ENCODE measurements at regions not wholly inside any gene's neighbourhood (a gene's known extent, or its start where the extent isn't known, plus 50 kb on each side); places are given as distances from the start of the nearest gene placed in this dataset.

- H3K4me1 ChIP-seq (ENCODE audit: control insufficient read depth, extremely low read depth, insufficient read depth, low read length) = no peaks in the 10 kb centered on the region
- H3K27ac ChIP-seq (ENCODE audit: insufficient read depth, low read depth, low read length) = no peak overlapping the region
- CTCF ChIA-PET = no interaction called here
- H3K4me2 ChIP-seq (ENCODE audit: insufficient read depth, low read length) = no peak overlapping the region
- DNase-seq (ENCODE audit: low read depth, low spot score) = no peak
- peaks cover 2% of the 10 kb centered on the region for H3K9me3 ChIP-seq (replicated peaks; ENCODE audit: control insufficient read depth, insufficient read depth, low read length)
- TF ChIP-seq CTCF (IDR thresholded peaks at IDR 0.05; ENCODE audit: extremely low read depth in 1 of 2, insufficient read depth in 1 of 2, low read depth in 1 of 2, low read length in 2 of 2) (no peak), POLR2AphosphoS5 (IDR thresholded peaks at IDR 0.05; ENCODE audit: insufficient read depth, low read depth, low read length) (no peak), GATA2 (IDR thresholded peaks at IDR 0.05; ENCODE audit: insufficient read depth, insufficient read length, low read depth, low read length) (no peak), POLR2A (IDR thresholded peaks at IDR 0.05; ENCODE audit: low read depth, low read length) (no peak), MYC (IDR thresholded peaks at IDR 0.05; ENCODE audit: low read depth, low read length) (no peak), EZH2 (IDR thresholded peaks at IDR 0.05; ENCODE audit: borderline replicate concordance, low read depth, low read length, severe bottlenecking) (no peak), MAX (IDR thresholded peaks at IDR 0.05; ENCODE audit: insufficient read depth, insufficient read length) (no peak), JUN (IDR thresholded peaks at IDR 0.05; ENCODE audit: borderline replicate concordance, insufficient read depth, insufficient read length, low read depth) (no peak), FOS (IDR thresholded peaks at IDR 0.05; ENCODE audit: borderline replicate concordance, insufficient read depth, low read length) (no peak)
- dilution Hi-C loops (cut with MboI; ENCODE audit: extremely low pct_ligation_motif_present, low sequenced_read_pairs) (no loop called here), intact Hi-C loops (cut with micrococcal nuclease) (no loop called here)
- no peak overlapping the region for H2AFZ ChIP-seq (ENCODE audit: low read depth, low read length)
- H3K36me3 ChIP-seq (ENCODE audit: control insufficient read depth in 2 of 2, extremely low read depth in 1 of 2, insufficient read depth in 2 of 2, low read length in 2 of 2) = no peaks in the 10 kb centered on the region
- no peaks in the 10 kb centered on the region for H3K9me1 ChIP-seq (replicated peaks; ENCODE audit: control insufficient read depth, extremely low read depth, insufficient read depth, low read length)
- no peaks in the 10 kb centered on the region for H3K79me2 ChIP-seq (ENCODE audit: control insufficient read depth, insufficient read depth, low read length)
- no peak overlapping the region for H3K4me3 ChIP-seq (replicated peaks in 1 of 3; ENCODE audit: insufficient read depth in 1 of 3, low read depth in 1 of 3, low read length in 3 of 3)
- BruUV-seq (replicated peaks) = no TSS peak
- H3K9ac ChIP-seq (replicated peaks; ENCODE audit: extremely low read depth, insufficient read depth, low read length) = no peak overlapping the region
- no peak for FAIRE-seq
- POLR2A ChIA-PET = no interaction called here
- no peaks in the 10 kb centered on the region for H3K27me3 ChIP-seq (ENCODE audit: control insufficient read depth in 2 of 2, insufficient read depth in 2 of 2, low read length in 2 of 2)
- no peaks in the 10 kb centered on the region for H4K20me1 ChIP-seq (replicated peaks; ENCODE audit: control insufficient read depth, extremely low read depth, insufficient read depth, low read length)
These were observed 627.5 kb upstream of the TYRP1 start for GRCh38 chr9:12065686-12066085.
